ENCODE measurements at regions not wholly inside any gene's neighbourhood (a gene's known extent, or its start where the extent isn't known, plus 50 kb on each side); places are given as distances from the start of the nearest gene placed in this dataset.

DNA sequence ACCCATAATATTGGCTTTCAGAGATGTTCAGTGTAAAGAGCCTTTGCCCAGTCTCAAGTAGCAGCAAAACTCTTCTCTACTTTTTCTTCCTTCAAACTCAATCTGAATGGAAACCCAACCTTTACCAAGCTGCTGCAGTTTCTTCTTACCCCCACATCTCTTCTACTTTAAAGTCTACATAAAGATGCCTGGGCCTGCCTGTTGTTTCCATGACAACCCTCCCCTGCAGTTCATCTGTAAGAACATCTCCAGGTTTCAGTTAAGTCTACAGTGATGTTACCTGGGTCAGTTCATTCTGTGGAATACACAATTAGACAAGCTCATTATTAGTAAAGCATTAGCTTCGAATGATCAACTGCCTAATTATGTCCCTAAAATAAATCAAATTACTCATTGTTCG, 81.4 kb downstream of the SPANXN3 start:
- TF ChIP-seq CTCF (IDR thresholded peaks at IDR 0.05; ENCODE audit: insufficient read depth, low read length) (no peak), SPI1 (IDR thresholded peaks at IDR 0.05; ENCODE audit: borderline replicate concordance, low read depth) (no peak), POLR2AphosphoS5 (IDR thresholded peaks at IDR 0.05; ENCODE audit: low read depth) (no peak)
